ENCODE measurements at regions not wholly inside any gene's neighbourhood (a gene's known extent, or its start where the extent isn't known, plus 50 kb on each side); places are given as distances from the start of the nearest gene placed in this dataset.

GRCh38 chr4:59664771-59665170 is 1535.4 kb upstream of the ADGRL3 start:
- CTCF ChIA-PET, result no interaction called here
- dilution Hi-C loops (cut with MboI; ENCODE audit: extremely low pct_ligation_motif_present, low sequenced_read_pairs), result no loop called here
- H3K27me3 ChIP-seq (ENCODE audit: control insufficient read depth in 2 of 2, insufficient read depth in 2 of 2, low read length in 2 of 2), result no peaks in the 10 kb centered on the region
- no peak for TF ChIP-seq EZH2 (IDR thresholded peaks at IDR 0.05; ENCODE audit: borderline replicate concordance, low read depth, low read length, severe bottlenecking)
- TF ChIP-seq JUN (IDR thresholded peaks at IDR 0.05; ENCODE audit: borderline replicate concordance, insufficient read depth, insufficient read length, low read depth), result no peak
- no peak for TF ChIP-seq POLR2A (IDR thresholded peaks at IDR 0.05; ENCODE audit: low read depth, low read length)
- no peak for TF ChIP-seq FOS (IDR thresholded peaks at IDR 0.05; ENCODE audit: borderline replicate concordance, insufficient read depth, low read length)
- no peak for TF ChIP-seq POLR2AphosphoS5 (IDR thresholded peaks at IDR 0.05; ENCODE audit: insufficient read depth, low read depth, low read length)
- H2AFZ ChIP-seq (ENCODE audit: low read depth, low read length), result no peak overlapping the region
- no peak overlapping the region for H3K9ac ChIP-seq (replicated peaks; ENCODE audit: extremely low read depth, insufficient read depth, low read length)
- no peaks in the 10 kb centered on the region for H3K79me2 ChIP-seq (ENCODE audit: control insufficient read depth, insufficient read depth, low read length)
- BruUV-seq (replicated peaks), result no TSS peak
- no peak overlapping the region for H3K27ac ChIP-seq (ENCODE audit: insufficient read depth, low read depth, low read length)
- no peak overlapping the region for H3K4me3 ChIP-seq (replicated peaks in 1 of 3; ENCODE audit: insufficient read depth in 1 of 3, low read depth in 1 of 3, low read length in 3 of 3)
- POLR2A ChIA-PET, result no interaction called here
- no peak overlapping the region for H3K4me2 ChIP-seq (ENCODE audit: insufficient read depth, low read length)
- no peaks in the 10 kb centered on the region for H3K36me3 ChIP-seq (ENCODE audit: control insufficient read depth in 2 of 2, extremely low read depth in 1 of 2, insufficient read depth in 2 of 2, low read length in 2 of 2)
- FAIRE-seq (no peak), DNase-seq (ENCODE audit: low read depth, low spot score) (no peak)
- H3K9me1 ChIP-seq (replicated peaks; ENCODE audit: control insufficient read depth, extremely low read depth, insufficient read depth, low read length), result no peaks in the 10 kb centered on the region
- no peaks in the 10 kb centered on the region for H4K20me1 ChIP-seq (replicated peaks; ENCODE audit: control insufficient read depth, extremely low read depth, insufficient read depth, low read length)
- intact Hi-C loops (cut with micrococcal nuclease), result no loop called here
- no peaks in the 10 kb centered on the region for H3K9me3 ChIP-seq (replicated peaks; ENCODE audit: control insufficient read depth, insufficient read depth, low read length)
- H3K4me1 ChIP-seq (ENCODE audit: control insufficient read depth, extremely low read depth, insufficient read depth, low read length), result no peaks in the 10 kb centered on the region

- H3K9me1 ChIP-seq (replicated peaks; ENCODE audit: control insufficient read depth, extremely low read depth, insufficient read depth, low read length), result no peaks in the 10 kb centered on the region
- no TSS peak for BruUV-seq (replicated peaks)
- dilution Hi-C loops (cut with MboI; ENCODE audit: extremely low pct_ligation_motif_present, low sequenced_read_pairs), result no loop called here
- H3K4me2 ChIP-seq (ENCODE audit: insufficient read depth, low read length), result no peak overlapping the region
- no peak overlapping the region for H2AFZ ChIP-seq (ENCODE audit: low read depth, low read length)
- no peak overlapping the region for H3K27ac ChIP-seq (ENCODE audit: insufficient read depth, low read depth, low read length)
- H4K20me1 ChIP-seq (replicated peaks; ENCODE audit: control insufficient read depth, extremely low read depth, insufficient read depth, low read length), result no peaks in the 10 kb centered on the region
- no peaks in the 10 kb centered on the region for H3K9me3 ChIP-seq (replicated peaks; ENCODE audit: control insufficient read depth, insufficient read depth, low read length)
- intact Hi-C loops (cut with micrococcal nuclease), result no loop called here
- FAIRE-seq (no peak), DNase-seq (ENCODE audit: low read depth, low spot score) (no peak)
- CTCF ChIA-PET, result no interaction called here
- no peaks in the 10 kb centered on the region for H3K27me3 ChIP-seq (ENCODE audit: control insufficient read depth in 2 of 2, insufficient read depth in 2 of 2, low read length in 2 of 2)
- POLR2A ChIA-PET, result no interaction called here
- no peaks in the 10 kb centered on the region for H3K4me1 ChIP-seq (ENCODE audit: control insufficient read depth, extremely low read depth, insufficient read depth, low read length)
- no peaks in the 10 kb centered on the region for H3K79me2 ChIP-seq (ENCODE audit: control insufficient read depth, insufficient read depth, low read length)
- TF ChIP-seq FOS (IDR thresholded peaks at IDR 0.05; ENCODE audit: borderline replicate concordance, insufficient read depth, low read length) (no peak), CTCF (IDR thresholded peaks at IDR 0.05; ENCODE audit: extremely low read depth in 1 of 2, insufficient read depth in 1 of 2, low read depth in 1 of 2, low read length in 2 of 2) (no peak), MAX (IDR thresholded peaks at IDR 0.05; ENCODE audit: insufficient read depth, insufficient read length) (no peak), POLR2A (IDR thresholded peaks at IDR 0.05; ENCODE audit: low read depth, low read length) (no peak), EZH2 (IDR thresholded peaks at IDR 0.05; ENCODE audit: borderline replicate concordance, low read depth, low read length, severe bottlenecking) (no peak), JUN (IDR thresholded peaks at IDR 0.05; ENCODE audit: borderline replicate concordance, insufficient read depth, insufficient read length, low read depth) (no peak), MYC (IDR thresholded peaks at IDR 0.05; ENCODE audit: low read depth, low read length) (no peak), GATA2 (IDR thresholded peaks at IDR 0.05; ENCODE audit: insufficient read depth, insufficient read length, low read depth, low read length) (no peak)
- H3K4me3 ChIP-seq (replicated peaks in 1 of 3; ENCODE audit: insufficient read depth in 1 of 3, low read depth in 1 of 3, low read length in 3 of 3), result no peak overlapping the region
- H3K36me3 ChIP-seq (ENCODE audit: control insufficient read depth in 2 of 2, extremely low read depth in 1 of 2, insufficient read depth in 2 of 2, low read length in 2 of 2), result no peaks in the 10 kb centered on the region
- no peak overlapping the region for H3K9ac ChIP-seq (replicated peaks; ENCODE audit: extremely low read depth, insufficient read depth, low read length)
These were observed 1533.5 kb upstream of the ADGRL3 start for GRCh38 chr4:59666645-59667044.
